PC-9 (cell line): ENCODE measurements at regions not wholly inside any gene's neighbourhood (a gene's known extent, or its start where the extent isn't known, plus 50 kb on each side); places are given as distances from the start of the nearest gene placed in this dataset.

Experiments used
- BruUV-seq: library from RNA; stranded (reverse); fragments of 400-500 nt; replicated peaks from 2 replicates; lab custom pipeline; 2021; lab: Mats Ljungman, UMichigan
- CTCF ChIA-PET: fragments of 300-600 bp; sonication (Branson Sonifier 250); formaldehyde crosslinking; loops from one replicate; lab custom pipeline; 2022; ENCODE audit warnings: antibody characterized with exemption; lab: Charles Lee
- POLR2A ChIA-PET: fragments of 300-600 bp; sonication (Branson Sonifier 250); formaldehyde crosslinking; loops from one replicate; lab custom pipeline; 2022; ENCODE audit warnings: antibody characterized with exemption; ENCODE audit not compliant: unreplicated experiment; lab: Charles Lee
- DNase-seq, 2 experiments: peaks; one replicate each; pipeline versions ENCODE4 v3.0.0 to v3.0.0-alpha.2; 2015 to 2022; ENCODE audit warnings: mixed read lengths in 1 of 2
- H2AFZ ChIP-seq: fragments of 200-600 bp; sonication (generic); 2 replicates; pipeline ENCODE4 v1.8.1; 2017; ENCODE audit warnings: antibody characterized with exemption
- H3F3A ChIP-seq: fragments of 200-600 bp; sonication (generic); 2 replicates; pipeline ENCODE4 v1.8.1; 2017; ENCODE audit warnings: antibody characterized with exemption, mild to moderate bottlenecking, low read depth; ENCODE audit not compliant: insufficient read depth
- H3K27ac ChIP-seq: fragments of 200-600 bp; sonication (generic); 2 replicates; pipeline ENCODE4 v1.6.1; 2016; ENCODE audit warnings: mixed run types
- H3K27me3 ChIP-seq: fragments of 200-600 bp; sonication (generic); 2 replicates; pipeline ENCODE4 v1.6.1; 2016; ENCODE audit warnings: low read depth, mixed run types; ENCODE audit not compliant: insufficient read depth
- H3K36me3 ChIP-seq: fragments of 200-600 bp; sonication (generic); 2 replicates; pipeline ENCODE4 v1.6.1; 2016; ENCODE audit warnings: low read depth, mixed run types
- H3K4me1 ChIP-seq: fragments of 200-600 bp; sonication (generic); replicated peaks from 2 replicates; pipeline ENCODE4 v1.6.1; 2016; ENCODE audit warnings: mixed run types; ENCODE audit not compliant: insufficient read depth
- H3K4me2 ChIP-seq: fragments of 200-600 bp; sonication (generic); 2 replicates; pipeline ENCODE4 v1.6.1; 2017; ENCODE audit warnings: mixed run types
- H3K4me3 ChIP-seq: fragments of 200-600 bp; sonication (generic); 2 replicates; pipeline ENCODE4 v1.6.1; 2016; ENCODE audit warnings: mixed run types
- H3K79me2 ChIP-seq: fragments of 200-600 bp; sonication (generic); 2 replicates; pipeline ENCODE4 v1.6.1; 2017; ENCODE audit warnings: low read depth, mixed run types
- H3K9me2 ChIP-seq: fragments of 200-600 bp; sonication (generic); 2 replicates; pipeline ENCODE4 v1.8.1; 2017; ENCODE audit warnings: mild to moderate bottlenecking; ENCODE audit not compliant: insufficient read depth
- H3K9me3 ChIP-seq: fragments of 200-600 bp; sonication (generic); 2 replicates; pipeline ENCODE4 v1.8.1; 2016; ENCODE audit warnings: low read depth; ENCODE audit not compliant: insufficient read depth
- H4K20me1 ChIP-seq: fragments of 200-600 bp; sonication (generic); 2 replicates; pipeline ENCODE4 v1.8.1; 2017; ENCODE audit not compliant: insufficient read depth
- EZH2 ChIP-seq: fragments of 200-600 bp; sonication (generic); IDR thresholded peaks from 2 replicates; pipeline ENCODE4 v1.8.0; 2017; ENCODE audit warnings: antibody characterized with exemption, low read depth
- intact Hi-C: fragments of 100-400 bp; cut with micrococcal nuclease; formaldehyde crosslinking; loops from one replicate; pipeline ENCODE4 v1.10.0; 2022; ENCODE audit not compliant: unreplicated experiment
- TF ChIP-seq, protein P1 (sequence below): fragments of 200-600 bp; sonication (generic); conservative IDR thresholded peaks from 2 replicates; pipeline ENCODE4 v1.6.1; 2017; ENCODE audit warnings: mixed run types, antibody characterized with exemption, mild to moderate bottlenecking, moderate library complexity

DNA sequence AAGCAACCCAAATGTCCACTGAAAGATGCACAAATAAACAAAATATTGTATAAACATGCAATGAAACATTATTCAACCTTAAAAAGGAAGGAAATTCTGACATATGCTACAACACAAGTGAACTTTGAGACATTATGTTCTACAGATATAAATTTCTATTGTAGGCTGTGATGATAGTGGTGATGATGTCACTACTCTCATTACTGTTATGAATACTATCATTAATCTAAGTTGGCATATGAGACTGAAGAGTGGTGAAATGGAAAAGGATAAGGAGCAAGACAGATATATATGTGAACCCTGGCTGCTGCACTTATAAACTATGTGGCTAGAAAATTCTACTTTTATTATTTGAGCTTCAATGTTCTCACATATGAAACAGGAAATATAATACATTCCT, 360.2 kb downstream of the TFAP2A start:
- Histone ChIP-seq H3K4me1 (no peaks in the 10 kb centered on the region), H4K20me1 (no peaks in the 10 kb centered on the region), H3K9me3 (no peaks in the 10 kb centered on the region), H3K79me2 (no peaks in the 10 kb centered on the region), H3F3A (no peaks in the 10 kb centered on the region), H3K27me3 (no peaks in the 10 kb centered on the region), H3K27ac (no peak overlapping the region), H3K4me2 (no peak overlapping the region), H3K36me3 (no peaks in the 10 kb centered on the region), H2AFZ (no peak overlapping the region), H3K9me2 (no peaks in the 10 kb centered on the region), H3K4me3 (no peak overlapping the region)
- no peak for DNase-seq
- no peak for TF ChIP-seq EZH2
- TF ChIP-seq, protein P1, sequence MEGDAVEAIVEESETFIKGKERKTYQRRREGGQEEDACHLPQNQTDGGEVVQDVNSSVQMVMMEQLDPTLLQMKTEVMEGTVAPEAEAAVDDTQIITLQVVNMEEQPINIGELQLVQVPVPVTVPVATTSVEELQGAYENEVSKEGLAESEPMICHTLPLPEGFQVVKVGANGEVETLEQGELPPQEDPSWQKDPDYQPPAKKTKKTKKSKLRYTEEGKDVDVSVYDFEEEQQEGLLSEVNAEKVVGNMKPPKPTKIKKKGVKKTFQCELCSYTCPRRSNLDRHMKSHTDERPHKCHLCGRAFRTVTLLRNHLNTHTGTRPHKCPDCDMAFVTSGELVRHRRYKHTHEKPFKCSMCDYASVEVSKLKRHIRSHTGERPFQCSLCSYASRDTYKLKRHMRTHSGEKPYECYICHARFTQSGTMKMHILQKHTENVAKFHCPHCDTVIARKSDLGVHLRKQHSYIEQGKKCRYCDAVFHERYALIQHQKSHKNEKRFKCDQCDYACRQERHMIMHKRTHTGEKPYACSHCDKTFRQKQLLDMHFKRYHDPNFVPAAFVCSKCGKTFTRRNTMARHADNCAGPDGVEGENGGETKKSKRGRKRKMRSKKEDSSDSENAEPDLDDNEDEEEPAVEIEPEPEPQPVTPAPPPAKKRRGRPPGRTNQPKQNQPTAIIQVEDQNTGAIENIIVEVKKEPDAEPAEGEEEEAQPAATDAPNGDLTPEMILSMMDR = no peak
- ChIA-PET POLR2A (no interaction called here), CTCF (no interaction called here)
- BruUV-seq = no TSS peak
- intact Hi-C loops = no loop called here

DNA sequence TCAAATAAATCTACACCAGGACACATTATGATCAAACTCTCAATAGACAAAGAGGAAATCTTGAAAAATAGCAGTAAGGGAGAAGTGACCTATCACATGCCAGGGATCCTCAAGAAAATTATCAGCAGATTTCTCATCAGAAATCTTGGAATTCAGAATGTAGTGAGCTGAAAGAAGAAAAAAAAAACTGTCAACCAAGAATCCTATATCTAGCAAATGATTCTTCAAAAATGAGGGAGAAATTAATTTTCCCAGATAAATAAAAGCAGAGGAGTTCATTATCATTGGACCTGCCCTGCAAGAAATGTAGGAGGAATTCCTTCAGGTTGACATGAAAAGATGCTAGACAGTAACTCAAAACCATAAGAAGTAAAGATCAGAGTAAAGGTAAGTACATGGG, 363.6 kb downstream of the TFAP2A start:
- H3K4me1 ChIP-seq = no peaks in the 10 kb centered on the region
- H3K9me3 ChIP-seq = no peaks in the 10 kb centered on the region
- H3K4me2 ChIP-seq = no peak overlapping the region
- no peaks in the 10 kb centered on the region for H3F3A ChIP-seq
- no peaks in the 10 kb centered on the region for H4K20me1 ChIP-seq
- no peak overlapping the region for H3K4me3 ChIP-seq
- TF ChIP-seq, protein P1 = no peak
- no peak for TF ChIP-seq EZH2
- no peaks in the 10 kb centered on the region for H3K36me3 ChIP-seq
- no peak for DNase-seq
- no peak overlapping the region for H2AFZ ChIP-seq
- intact Hi-C loops = no loop called here
- no peaks in the 10 kb centered on the region for H3K79me2 ChIP-seq
- POLR2A ChIA-PET = no interaction called here
- BruUV-seq = no TSS peak
- H3K27ac ChIP-seq = no peak overlapping the region
- CTCF ChIA-PET = interaction anchor here (0.6 kb wide), 1 partner anchor 9 kb away, joined by 3 read pairs; no protein-coding TSS in a partner anchor
- H3K9me2 ChIP-seq = no peaks in the 10 kb centered on the region
- no peaks in the 10 kb centered on the region for H3K27me3 ChIP-seq

DNA sequence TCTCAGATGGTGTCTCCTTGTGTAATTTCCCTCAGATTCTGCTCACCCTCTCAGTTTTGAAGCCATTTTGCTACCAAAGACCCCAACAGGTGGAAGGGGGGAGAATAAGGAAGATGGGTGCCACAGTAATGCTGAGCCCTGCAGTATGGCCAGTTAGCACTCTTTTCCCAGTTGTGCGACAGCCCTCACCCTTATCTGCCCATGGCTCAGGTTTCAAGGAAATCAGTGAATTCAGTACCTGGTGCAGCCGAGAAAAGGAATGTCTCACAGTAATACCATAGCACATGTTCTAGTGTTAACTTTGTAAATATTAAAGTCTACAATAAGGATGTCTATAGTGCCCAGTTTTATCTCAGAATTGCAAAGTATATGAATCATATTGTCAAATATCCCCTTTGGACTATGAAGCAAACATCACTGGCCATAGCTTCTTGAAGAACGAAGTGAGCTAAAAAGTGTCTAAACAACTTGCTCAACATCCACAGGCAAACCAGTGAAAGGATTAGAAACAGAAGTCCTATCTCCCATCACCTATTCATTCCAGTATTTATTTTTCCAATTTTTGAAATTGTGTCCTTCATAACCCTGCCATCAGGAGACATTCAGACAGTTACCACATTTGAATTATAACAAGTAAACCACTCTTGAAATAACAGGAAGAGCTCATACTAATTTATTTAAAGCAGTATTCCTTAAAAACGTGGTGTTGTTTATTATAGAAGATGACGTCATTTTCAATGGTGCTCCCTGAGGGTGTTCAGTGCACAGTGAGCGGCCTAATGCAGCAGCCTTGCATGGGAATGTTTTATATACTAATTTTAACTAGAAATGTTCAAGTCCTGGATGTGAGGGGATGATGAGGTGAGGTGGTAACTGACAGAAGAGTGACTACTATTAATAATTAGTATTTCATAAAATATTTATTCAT, 366.2 kb downstream of the TFAP2A start:
- Histone ChIP-seq H3K4me1 (no peaks in the 10 kb centered on the region), H3K4me2 (no peak overlapping the region), H3K4me3 (no peak overlapping the region), H2AFZ (no peak overlapping the region), H3K27me3 (no peaks in the 10 kb centered on the region), H3K79me2 (no peaks in the 10 kb centered on the region), H4K20me1 (no peaks in the 10 kb centered on the region), H3K9me2 (no peaks in the 10 kb centered on the region), H3K36me3 (no peaks in the 10 kb centered on the region), H3F3A (no peaks in the 10 kb centered on the region), H3K27ac (no peak overlapping the region), H3K9me3 (no peaks in the 10 kb centered on the region)
- DNase-seq = peak; percentile 15 to 36
- TF ChIP-seq, protein P1 = no peak
- TF ChIP-seq EZH2 = no peak
- ChIA-PET CTCF (no interaction called here), POLR2A (no interaction called here)
- no TSS peak for BruUV-seq
- intact Hi-C loops = no loop called here
